NB4 (cell line): ENCODE measurements at regions not wholly inside any gene's neighbourhood (a gene's known extent, or its start where the extent isn't known, plus 50 kb on each side); places are given as distances from the start of the nearest gene placed in this dataset.

Source experiments
- MYC ChIP-seq: IDR thresholded peaks from 2 replicates; pipeline ENCODE4 v1.6.1; 2011; ENCODE audit warnings: low read depth, low read length
- POLR2A ChIP-seq: IDR thresholded peaks from 2 replicates; pipeline ENCODE4 v1.6.1; 2011; ENCODE audit warnings: mild to moderate bottlenecking; ENCODE audit not compliant: insufficient read length; ENCODE audit errors: extremely low read depth
- TF ChIP-seq, protein P1 (sequence below): IDR thresholded peaks from one replicate; pipeline ENCODE4 v1.5.1; 2012; ENCODE audit warnings: low read depth, low read length

- TF ChIP-seq, protein P1, sequence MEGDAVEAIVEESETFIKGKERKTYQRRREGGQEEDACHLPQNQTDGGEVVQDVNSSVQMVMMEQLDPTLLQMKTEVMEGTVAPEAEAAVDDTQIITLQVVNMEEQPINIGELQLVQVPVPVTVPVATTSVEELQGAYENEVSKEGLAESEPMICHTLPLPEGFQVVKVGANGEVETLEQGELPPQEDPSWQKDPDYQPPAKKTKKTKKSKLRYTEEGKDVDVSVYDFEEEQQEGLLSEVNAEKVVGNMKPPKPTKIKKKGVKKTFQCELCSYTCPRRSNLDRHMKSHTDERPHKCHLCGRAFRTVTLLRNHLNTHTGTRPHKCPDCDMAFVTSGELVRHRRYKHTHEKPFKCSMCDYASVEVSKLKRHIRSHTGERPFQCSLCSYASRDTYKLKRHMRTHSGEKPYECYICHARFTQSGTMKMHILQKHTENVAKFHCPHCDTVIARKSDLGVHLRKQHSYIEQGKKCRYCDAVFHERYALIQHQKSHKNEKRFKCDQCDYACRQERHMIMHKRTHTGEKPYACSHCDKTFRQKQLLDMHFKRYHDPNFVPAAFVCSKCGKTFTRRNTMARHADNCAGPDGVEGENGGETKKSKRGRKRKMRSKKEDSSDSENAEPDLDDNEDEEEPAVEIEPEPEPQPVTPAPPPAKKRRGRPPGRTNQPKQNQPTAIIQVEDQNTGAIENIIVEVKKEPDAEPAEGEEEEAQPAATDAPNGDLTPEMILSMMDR, result no peak
- TF ChIP-seq POLR2A, result no peak
- TF ChIP-seq MYC, result no peak
Measured at GRCh38 chr11:79942090-79942489, 501.3 kb upstream of the TENM4 start.
